ENCODE measurements at regions not wholly inside any gene's neighbourhood (a gene's known extent, or its start where the extent isn't known, plus 50 kb on each side); places are given as distances from the start of the nearest gene placed in this dataset.
"Not testable (repeated sequence)": the region's sequence is repeated elsewhere in the genome, so short reads cannot be mapped to it uniquely, and the experiment has no call there.

DNA sequence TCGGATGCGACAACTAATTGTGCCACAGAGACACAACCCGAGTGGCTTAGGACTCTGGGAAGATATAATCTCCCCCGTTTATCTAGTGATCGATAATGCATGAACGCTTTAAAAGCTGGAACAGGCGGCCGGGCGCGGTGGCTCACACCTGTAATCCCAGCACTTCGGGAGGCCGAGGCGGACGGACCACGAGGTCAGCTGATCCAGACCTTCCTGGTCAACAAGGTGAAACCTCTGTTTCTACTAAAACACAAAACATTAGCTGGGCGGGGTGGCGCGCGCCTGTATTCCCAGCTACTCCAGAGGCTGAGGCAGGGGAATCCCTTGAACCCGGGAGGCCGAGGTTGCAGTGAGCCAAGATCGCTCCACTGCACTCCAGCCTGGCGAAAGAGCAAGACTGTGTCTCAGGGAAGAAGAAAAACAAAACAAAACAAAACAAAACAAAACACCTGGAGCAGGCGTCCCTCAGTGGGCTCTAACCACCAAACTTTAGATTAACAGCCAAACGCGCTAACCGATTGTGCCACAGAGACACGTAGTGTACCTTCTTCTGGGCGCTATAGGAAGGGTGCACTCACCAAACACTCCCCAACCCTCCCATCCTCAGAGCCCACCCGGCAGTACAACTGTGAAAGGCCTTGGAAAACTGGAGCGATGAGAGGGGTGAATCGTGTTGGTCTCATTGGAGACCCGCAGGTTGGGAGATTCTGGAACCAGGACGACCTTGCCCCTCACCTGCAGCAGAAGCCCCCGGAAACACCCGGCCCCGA is 53.3 kb upstream of the PPIAL4F start:
- CTCF ChIA-PET; H3K4me1 ChIP-seq (ENCODE audit: insufficient read depth, low read length); H3K79me2 ChIP-seq (ENCODE audit: low read length); H3K9me3 ChIP-seq (ENCODE audit: low read length); H3K27ac ChIP-seq (ENCODE audit: low read length); POLR2A ChIA-PET (ENCODE audit: unreplicated experiment); H3K9ac ChIP-seq (ENCODE audit: low read length); intact Hi-C loops (cut with micrococcal nuclease); BruUV-seq (replicated peaks); H3K4me3 ChIP-seq (ENCODE audit: low read length); H3K9me2 ChIP-seq (replicated peaks; ENCODE audit: low read length); H3K4me2 ChIP-seq (ENCODE audit: low read length); H4K20me1 ChIP-seq (ENCODE audit: low read length); H3K36me3 ChIP-seq (ENCODE audit: low read depth, low read length); DNase-seq; H3F3A ChIP-seq (ENCODE audit: low read length, unreplicated experiment); H2AFZ ChIP-seq (ENCODE audit: low read length); H3K27me3 ChIP-seq (ENCODE audit: low read length); ATAC-seq: not testable (repeated sequence)

Data from PC-3 (cell line).